T-cell (primary cell): ENCODE measurements at regions not wholly inside any gene's neighbourhood (a gene's known extent, or its start where the extent isn't known, plus 50 kb on each side); places are given as distances from the start of the nearest gene placed in this dataset.

Experiments used
- ATAC-seq, 4 experiments: fragments of 200-7000 bp in 3 of 4; fragments of 150-1000 bp in 1 of 4; cut with Tn5 transposase; replicated peaks in 1 of 4; 1 replicate in 3 of 4; 2 replicates in 1 of 4; pipeline ENCODE4 v1.10.0; 2021; ENCODE audit warnings: moderate library complexity in 3 of 4, mild to moderate bottlenecking in 2 of 4, moderate number of reproducible peaks in 1 of 4
- CTCF ChIA-PET, 2 donors: fragments of 300-600 bp; sonication (Branson Sonifier 250); formaldehyde crosslinking; loops; one replicate each; lab custom pipeline; 2022; ENCODE audit warnings: antibody characterized with exemption in 2 of 2; lab: Charles Lee
- POLR2A ChIA-PET, 2 donors: fragments of 300-600 bp; sonication (Branson Sonifier 250); formaldehyde crosslinking; loops; one replicate each; lab custom pipeline; 2022; ENCODE audit warnings: antibody characterized with exemption in 2 of 2; lab: Charles Lee
- DNase-seq, 35 experiments: peaks; one replicate each; pipeline versions ENCODE4 v3.0.0 to v3.0.0-alpha.2; 2013 to 2023
- H3K27ac ChIP-seq: one replicate; pipeline ENCODE4 v1.5.1; 2013; ENCODE audit warnings: low read length
- H3K27me3 ChIP-seq, 2 experiments: replicated peaks in 1 of 2; 1 replicate in 1 of 2; 2 replicates in 1 of 2; pipeline versions ENCODE4 v1.6.1 to v1.7.0; 2013; ENCODE audit warnings: low read length in 1 of 2, mixed read lengths in 1 of 2; ENCODE audit not compliant: control insufficient read depth in 2 of 2, insufficient read depth in 2 of 2; ENCODE audit errors: extremely low read depth in 1 of 2
- H3K36me3 ChIP-seq, 2 donors: 1 replicate in 1 of 2; 2 replicates in 1 of 2; pipeline versions ENCODE4 v1.6.1 to v1.7.0; 2013; ENCODE audit warnings: low read length in 1 of 2; ENCODE audit not compliant: control insufficient read depth in 2 of 2, insufficient read depth in 1 of 2; ENCODE audit errors: extremely low read depth in 1 of 2
- H3K4me1 ChIP-seq, 2 experiments: 1 replicate in 1 of 2; 2 replicates in 1 of 2; pipeline versions ENCODE4 v1.6.1 to v1.7.0; 2013; ENCODE audit warnings: low read length in 2 of 2, mixed read lengths in 1 of 2; ENCODE audit not compliant: insufficient read depth in 2 of 2, control insufficient read depth in 1 of 2; ENCODE audit errors: extremely low read depth in 1 of 2
- H3K4me3 ChIP-seq, 2 donors: 1 replicate in 1 of 2; 2 replicates in 1 of 2; pipeline versions ENCODE4 v1.5.1 to v1.7.0; 2013; ENCODE audit warnings: mild to moderate bottlenecking in 2 of 2, low read length in 1 of 2, moderate library complexity in 1 of 2; ENCODE audit not compliant: control insufficient read depth in 1 of 2; ENCODE audit errors: extremely low read depth in 1 of 2
- H3K9me3 ChIP-seq: 2 replicates; pipeline ENCODE4 v1.7.0; 2013
- H3K27ac Mint-ChIP-seq, 2 donors: one replicate each; pipeline ENCODE4 v1.8.0; 2020 to 2021; ENCODE audit warnings: mild to moderate bottlenecking in 2 of 2, mixed read lengths in 2 of 2
- H3K27me3 Mint-ChIP-seq, 2 donors: one replicate each; pipeline ENCODE4 v1.8.0; 2021 to 2022; ENCODE audit warnings: mixed read lengths in 2 of 2
- H3K36me3 Mint-ChIP-seq: one replicate; pipeline ENCODE4 v1.8.0; 2021; ENCODE audit warnings: mixed read lengths
- H3K4me1 Mint-ChIP-seq, 3 donors: one replicate each; pipeline ENCODE4 v1.8.0; 2020 to 2022; ENCODE audit warnings: mixed read lengths in 3 of 3, mild to moderate bottlenecking in 1 of 3
- H3K4me3 Mint-ChIP-seq, 3 donors: one replicate each; pipeline ENCODE4 v1.8.0; 2020 to 2022; ENCODE audit warnings: mild to moderate bottlenecking in 3 of 3, mixed read lengths in 3 of 3, moderate library complexity in 3 of 3
- H3K9me3 Mint-ChIP-seq, 3 donors: one replicate each; pipeline ENCODE4 v1.8.0; 2020 to 2022; ENCODE audit warnings: mixed read lengths in 3 of 3
- WGBS: methylation state at CpG from one replicate; pipeline ENCODE4 v1.1.5; 2013; ENCODE audit warnings: missing lambda C conversion rate; ENCODE audit not compliant: insufficient coverage; 5-methylcytosine and 5-hydroxymethylcytosine counted together

DNA sequence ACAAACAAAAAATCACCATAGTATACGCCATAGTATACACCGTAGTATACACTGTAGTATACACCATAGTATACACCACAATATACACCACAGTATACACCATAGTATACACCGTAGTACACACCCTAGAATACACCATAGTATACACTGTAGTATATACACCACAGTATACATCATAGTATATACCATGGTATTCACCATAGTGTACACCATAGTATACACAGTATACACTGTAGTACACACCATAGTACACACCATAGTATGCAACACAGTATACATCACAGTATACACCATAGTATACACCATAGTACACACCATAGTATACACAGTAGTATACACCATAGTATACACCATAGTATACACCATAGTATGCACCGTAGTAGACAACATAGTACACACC, 157.6 kb upstream of the ADARB2 start:
- 100% methylated on average over 4 of the region's 4 CpGs for WGBS

DNA sequence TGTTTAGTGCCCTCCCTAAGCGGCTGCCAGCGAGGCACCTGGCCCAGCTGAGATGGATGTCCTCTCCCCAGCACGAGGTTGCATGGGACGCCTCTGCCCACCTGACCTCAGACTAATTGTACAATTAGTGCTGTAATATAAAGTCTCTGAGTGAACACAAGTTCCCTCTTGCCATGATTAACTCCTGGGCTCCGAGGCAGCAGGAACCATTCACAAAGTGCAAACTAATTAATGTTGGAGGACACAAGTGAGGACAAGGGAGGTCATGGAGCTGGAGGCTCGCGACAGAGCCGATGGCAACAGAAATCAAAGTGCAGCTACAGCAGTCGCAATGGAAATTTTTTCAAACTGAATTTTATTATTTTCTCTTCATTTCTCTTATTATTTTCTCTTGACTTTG, 156.6 kb upstream of the ADARB2 start:
- Mint-ChIP-seq H3K9me3 (peaks cover 0 to 5% (median 1%) of the 10 kb centered on the region in 3 donors), H3K27ac (no peak overlapping the region)
- WGBS, result no CpG with 5 or more reads among the region's 9 CpGs

More for the DNA sequence above, 157.6 kb upstream of the ADARB2 start:
- H3K9me3 ChIP-seq, result no peaks in the 10 kb centered on the region
- ATAC-seq, result no peak
- H3K4me1 ChIP-seq, result peaks cover 3 to 5% of the 10 kb centered on the region in 2 experiments
- ChIA-PET CTCF (no interaction called here), POLR2A (no interaction called here)
- no peak overlapping the region for H3K27ac ChIP-seq
- Mint-ChIP-seq H3K27me3 (peaks cover 0 to 7% of the 10 kb centered on the region in 2 donors), H3K4me1 (peaks cover 0 to 17% (median 3%) of the 10 kb centered on the region in 3 donors), H3K36me3 (no peaks in the 10 kb centered on the region), H3K27ac (peak overlapping the region in 1 of 2 donors; percentile 43), H3K4me3 (no peak overlapping the region), H3K9me3 (peaks cover 0 to 5% (median 0%) of the 10 kb centered on the region in 3 donors)
- H3K36me3 ChIP-seq, result no peaks in the 10 kb centered on the region
- DNase-seq, result no peak
- no peak overlapping the region for H3K4me3 ChIP-seq
- H3K27me3 ChIP-seq, result no peaks in the 10 kb centered on the region

DNA sequence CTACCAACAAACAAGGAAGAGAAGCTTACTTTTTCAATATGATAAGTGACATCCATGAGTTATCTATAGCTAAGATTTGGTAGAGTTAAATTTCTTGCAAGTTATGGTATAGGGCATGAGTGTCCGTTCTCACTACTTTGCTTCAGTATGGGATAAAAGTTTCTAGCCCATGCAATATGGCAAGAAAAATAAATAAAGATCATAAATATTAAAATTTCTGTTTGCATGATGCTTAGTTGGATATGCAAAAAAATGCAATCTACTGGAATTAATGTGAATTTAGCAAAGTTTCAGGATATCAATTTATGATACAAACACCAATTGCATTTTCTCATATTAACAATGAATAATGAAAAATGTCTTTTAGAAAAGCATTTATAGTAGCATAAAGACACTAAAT, 148.7 kb upstream of the ADARB2 start:
- ATAC-seq, result no peak
- WGBS, result no CpG with 5 or more reads among the region's 1 CpG
- Histone ChIP-seq H3K4me1 (no peaks in the 10 kb centered on the region), H3K27me3 (no peaks in the 10 kb centered on the region), H3K9me3 (peaks cover 2% of the 10 kb centered on the region), H3K36me3 (no peaks in the 10 kb centered on the region), H3K4me3 (no peak overlapping the region), H3K27ac (no peak overlapping the region)
- CTCF ChIA-PET, result no interaction called here
- no peak overlapping the region for H3K4me3 Mint-ChIP-seq
- H3K9me3 Mint-ChIP-seq, result peaks cover 0 to 16% (median 8%) of the 10 kb centered on the region in 3 donors
- POLR2A ChIA-PET, result no interaction called here
- no peaks in the 10 kb centered on the region for H3K36me3 Mint-ChIP-seq
- no peaks in the 10 kb centered on the region for H3K27me3 Mint-ChIP-seq
- no peak overlapping the region for H3K27ac Mint-ChIP-seq
- no peaks in the 10 kb centered on the region for H3K4me1 Mint-ChIP-seq
- DNase-seq, result no peak

More for the DNA sequence above, 156.6 kb upstream of the ADARB2 start:
- Histone ChIP-seq H3K4me3 (no peak overlapping the region), H3K36me3 (no peaks in the 10 kb centered on the region), H3K27me3 (no peaks in the 10 kb centered on the region), H3K9me3 (no peaks in the 10 kb centered on the region), H3K4me1 (peaks cover 3 to 5% of the 10 kb centered on the region in 2 experiments), H3K27ac (no peak overlapping the region)
- DNase-seq (no peak), ATAC-seq (no peak)
- H3K4me3 Mint-ChIP-seq, result no peak overlapping the region
- POLR2A ChIA-PET, result no interaction called here
- CTCF ChIA-PET, result no interaction called here
- no peaks in the 10 kb centered on the region for H3K36me3 Mint-ChIP-seq
- peaks cover 0 to 14% (median 3%) of the 10 kb centered on the region in 3 donors for H3K4me1 Mint-ChIP-seq
- H3K27me3 Mint-ChIP-seq, result peaks cover 0 to 7% of the 10 kb centered on the region in 2 donors

DNA sequence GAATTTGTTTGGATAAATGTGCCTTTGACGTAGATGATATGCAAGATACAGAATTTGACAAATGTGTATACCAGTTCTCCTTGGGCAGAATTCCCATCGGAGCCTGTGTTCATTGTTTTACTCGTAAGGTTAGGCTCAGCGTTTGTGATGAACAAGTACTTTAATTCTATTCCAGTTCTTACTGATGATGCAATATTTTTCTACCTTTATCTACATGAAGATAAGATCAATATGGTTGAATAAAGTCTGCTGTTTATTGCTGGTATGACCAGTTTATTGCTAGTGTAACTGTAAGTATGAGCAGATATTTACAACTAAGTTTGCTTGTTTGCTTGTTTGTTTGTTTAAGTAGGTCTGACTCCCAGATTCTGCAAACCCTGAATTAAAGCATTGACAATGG, 145.4 kb upstream of the ADARB2 start:
- POLR2A ChIA-PET, result no interaction called here
- ATAC-seq (no peak), DNase-seq (no peak)
- Histone ChIP-seq H3K27me3 (peaks cover 0 to 5% of the 10 kb centered on the region in 2 experiments), H3K4me3 (no peak overlapping the region), H3K27ac (no peak overlapping the region), H3K36me3 (no peaks in the 10 kb centered on the region), H3K9me3 (peaks cover 2% of the 10 kb centered on the region), H3K4me1 (no peaks in the 10 kb centered on the region)
- WGBS, result 67% methylated on average over 1 of the region's 4 CpGs
- Mint-ChIP-seq H3K36me3 (no peaks in the 10 kb centered on the region), H3K27ac (no peak overlapping the region), H3K4me3 (no peak overlapping the region), H3K4me1 (no peaks in the 10 kb centered on the region), H3K27me3 (peaks cover 0 to 5% of the 10 kb centered on the region in 2 donors), H3K9me3 (peaks cover 4 to 8% (median 5%) of the 10 kb centered on the region in 3 donors)
- CTCF ChIA-PET, result no interaction called here

DNA sequence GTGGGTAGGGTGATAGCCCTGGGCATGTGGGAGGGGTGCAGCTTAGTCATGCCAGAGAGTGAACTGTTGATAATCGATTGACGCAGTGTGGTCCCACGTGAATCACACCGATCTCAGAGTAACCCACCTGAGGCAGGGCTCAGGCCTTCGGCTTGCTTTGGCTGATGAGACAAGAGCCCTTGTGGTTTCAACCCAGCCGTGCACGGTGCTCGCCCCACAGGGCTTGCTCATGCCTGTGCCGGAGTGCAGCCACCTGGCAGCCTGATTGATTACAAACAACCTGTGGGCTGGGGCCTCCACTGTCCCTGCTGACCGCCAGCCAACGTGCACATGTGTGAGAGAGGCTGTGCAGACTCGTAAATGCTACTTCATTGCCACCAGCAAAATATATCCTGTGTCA, 144.9 kb upstream of the ADARB2 start:
- peaks cover 0 to 5% of the 10 kb centered on the region in 2 donors for H3K27me3 Mint-ChIP-seq
- no peak for DNase-seq
- no peak overlapping the region for H3K4me3 Mint-ChIP-seq

GRCh38 chr10:1881636-1882035, 144.3 kb upstream of the ADARB2 start:
- peaks cover 0 to 5% of the 10 kb centered on the region in 2 donors for H3K27me3 Mint-ChIP-seq
- ChIA-PET POLR2A (no interaction called here), CTCF (no interaction called here)
- peaks cover 0 to 5% of the 10 kb centered on the region in 2 experiments for H3K27me3 ChIP-seq
- no peak for DNase-seq
- H3K36me3 ChIP-seq, result no peaks in the 10 kb centered on the region
- WGBS, result 93% methylated on average over 5 of the region's 12 CpGs
- peaks cover 4 to 6% (median 5%) of the 10 kb centered on the region in 3 donors for H3K9me3 Mint-ChIP-seq
- H3K36me3 Mint-ChIP-seq, result no peaks in the 10 kb centered on the region
- no peak overlapping the region for H3K27ac Mint-ChIP-seq
- H3K4me3 Mint-ChIP-seq, result no peak overlapping the region
- no peak overlapping the region for H3K27ac ChIP-seq
- no peaks in the 10 kb centered on the region for H3K4me1 ChIP-seq
- peaks cover 2% of the 10 kb centered on the region for H3K9me3 ChIP-seq
- H3K4me3 ChIP-seq, result no peak overlapping the region
- ATAC-seq, result no peak
- peaks cover 0 to 3% (median 0%) of the 10 kb centered on the region in 3 donors for H3K4me1 Mint-ChIP-seq

More for the DNA sequence above, 144.9 kb upstream of the ADARB2 start:
- Histone ChIP-seq H3K36me3 (no peaks in the 10 kb centered on the region), H3K27me3 (peaks cover 0 to 5% of the 10 kb centered on the region in 2 experiments), H3K9me3 (peaks cover 2% of the 10 kb centered on the region), H3K4me3 (no peak overlapping the region), H3K27ac (no peak overlapping the region), H3K4me1 (no peaks in the 10 kb centered on the region)
- POLR2A ChIA-PET, result no interaction called here
- CTCF ChIA-PET, result no interaction called here
- no peak for ATAC-seq
- 91% methylated on average over 8 of the region's 12 CpGs for WGBS
- Mint-ChIP-seq H3K4me1 (peaks cover 0 to 2% (median 0%) of the 10 kb centered on the region in 3 donors), H3K36me3 (no peaks in the 10 kb centered on the region), H3K9me3 (peaks cover 4 to 8% (median 5%) of the 10 kb centered on the region in 3 donors), H3K27ac (no peak overlapping the region)

GRCh38 chr10:1874533-1874932, 137.2 kb upstream of the ADARB2 start:
- Histone ChIP-seq H3K4me1 (no peaks in the 10 kb centered on the region), H3K4me3 (no peak overlapping the region), H3K36me3 (no peaks in the 10 kb centered on the region), H3K27me3 (peaks cover 0 to 10% of the 10 kb centered on the region in 2 experiments), H3K9me3 (no peaks in the 10 kb centered on the region), H3K27ac (no peak overlapping the region)
- ChIA-PET CTCF (no interaction called here), POLR2A (no interaction called here)
- ATAC-seq (no peak), DNase-seq (no peak)
- Mint-ChIP-seq H3K4me1 (peaks cover 0 to 9% (median 3%) of the 10 kb centered on the region in 3 donors), H3K4me3 (no peak overlapping the region), H3K27ac (no peak overlapping the region), H3K9me3 (peaks cover 3 to 15% (median 4%) of the 10 kb centered on the region in 3 donors), H3K36me3 (no peaks in the 10 kb centered on the region), H3K27me3 (peaks cover 4 to 14% of the 10 kb centered on the region in 2 donors)
- WGBS, result no CpG with 5 or more reads among the region's 6 CpGs
